ENCODE measurements at regions not wholly inside any gene's neighbourhood (a gene's known extent, or its start where the extent isn't known, plus 50 kb on each side); places are given as distances from the start of the nearest gene placed in this dataset.

- no peaks in the 10 kb centered on the region for H3K36me3 ChIP-seq
- no peak for TF ChIP-seq CTCF (IDR thresholded peaks at IDR 0.05)
- DNase-seq = no peak
- no peak overlapping the region for H3K4me3 ChIP-seq
- H3K27ac ChIP-seq = no peak overlapping the region
- H3K4me1 ChIP-seq = no peaks in the 10 kb centered on the region
- H3K9me3 ChIP-seq = no peaks in the 10 kb centered on the region
- no peaks in the 10 kb centered on the region for H3K27me3 ChIP-seq
- intact Hi-C loops (cut with DNase I) = no loop called here
- no peak overlapping the region for H3K9ac ChIP-seq (ENCODE audit: low read depth in 2 of 2, low read length in 2 of 2)
Observed at GRCh38 chr5:174363934-174364333, 318.4 kb downstream of the NSG2 start.

DNA sequence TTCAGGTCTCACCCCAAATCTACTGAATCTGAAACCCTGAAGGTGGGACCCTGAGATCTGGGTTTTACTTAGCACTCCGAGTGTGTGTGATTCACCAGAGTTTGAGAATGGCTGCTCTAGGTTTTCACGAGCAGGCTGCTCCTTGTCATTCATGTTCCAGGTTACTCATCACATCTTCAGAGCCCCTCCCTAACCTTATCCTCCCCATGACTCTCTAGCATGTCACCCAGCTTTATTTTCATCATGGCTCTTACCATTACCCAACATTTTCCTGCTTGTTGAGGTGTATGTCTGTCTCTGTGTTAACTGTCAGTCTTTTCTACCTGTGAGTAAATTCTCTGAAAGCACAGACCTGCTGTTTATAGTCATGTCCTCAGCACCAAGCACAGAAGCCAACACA is 319.2 kb downstream of the NSG2 start:
- Histone ChIP-seq H3K27ac (no peak overlapping the region), H3K27me3 (no peaks in the 10 kb centered on the region), H3K36me3 (no peaks in the 10 kb centered on the region), H3K9ac (ENCODE audit: low read depth in 2 of 2, low read length in 2 of 2) (no peak overlapping the region), H3K4me1 (no peaks in the 10 kb centered on the region), H3K4me3 (no peak overlapping the region), H3K9me3 (no peaks in the 10 kb centered on the region)
- intact Hi-C loops (cut with DNase I) = no loop called here
- no peak for TF ChIP-seq CTCF (IDR thresholded peaks at IDR 0.05)
- no peak for DNase-seq

- Histone ChIP-seq H3K4me1 (no peaks in the 10 kb centered on the region), H3K27ac (no peak overlapping the region), H3K9me3 (no peaks in the 10 kb centered on the region), H3K4me3 (no peak overlapping the region), H3K9ac (ENCODE audit: low read depth in 2 of 2, low read length in 2 of 2) (no peak overlapping the region), H3K36me3 (no peaks in the 10 kb centered on the region), H3K27me3 (no peaks in the 10 kb centered on the region)
- no peak for DNase-seq
- intact Hi-C loops (cut with DNase I) = no loop called here
- TF ChIP-seq CTCF (IDR thresholded peaks at IDR 0.05) = no peak
Observed at GRCh38 chr5:174371600-174372094, 326.1 kb downstream of the NSG2 start.

GRCh38 chr5:174374206-174374605 is 328.7 kb downstream of the NSG2 start:
- intact Hi-C loops (cut with DNase I) = no loop called here
- H3K9me3 ChIP-seq = no peaks in the 10 kb centered on the region
- no peak for DNase-seq
- no peak overlapping the region for H3K9ac ChIP-seq (ENCODE audit: low read depth in 2 of 2, low read length in 2 of 2)
- H3K27ac ChIP-seq = no peak overlapping the region
- no peak for TF ChIP-seq CTCF (IDR thresholded peaks at IDR 0.05)
- H3K4me1 ChIP-seq = no peaks in the 10 kb centered on the region
- no peaks in the 10 kb centered on the region for H3K36me3 ChIP-seq
- H3K27me3 ChIP-seq = no peaks in the 10 kb centered on the region
- no peak overlapping the region for H3K4me3 ChIP-seq

DNA sequence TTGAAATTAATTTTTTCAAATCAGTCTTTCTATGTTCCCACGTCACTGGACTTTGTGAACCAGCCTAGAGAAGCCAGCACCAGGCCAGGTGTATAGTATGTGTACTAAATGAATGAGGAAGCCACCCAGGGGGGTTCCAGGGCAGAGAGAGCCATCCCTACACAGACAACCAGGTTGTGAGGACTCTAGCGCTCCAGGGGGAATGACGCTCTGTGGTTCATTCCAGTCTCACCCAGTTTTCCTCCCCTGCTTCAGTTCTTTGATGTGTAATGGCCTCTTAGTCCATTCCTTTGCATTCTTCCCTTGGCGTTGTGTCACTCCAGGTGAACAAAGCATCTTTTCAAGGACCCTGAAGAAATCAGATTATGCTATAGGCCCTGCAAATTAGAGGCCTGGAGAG is 330.6 kb downstream of the NSG2 start:
- Histone ChIP-seq H3K27ac (no peak overlapping the region), H3K9me3 (no peaks in the 10 kb centered on the region), H3K9ac (ENCODE audit: low read depth in 2 of 2, low read length in 2 of 2) (no peak overlapping the region), H3K36me3 (no peaks in the 10 kb centered on the region), H3K4me3 (no peak overlapping the region), H3K27me3 (no peaks in the 10 kb centered on the region), H3K4me1 (no peaks in the 10 kb centered on the region)
- no peak for DNase-seq
- intact Hi-C loops (cut with DNase I) = no loop called here
- TF ChIP-seq CTCF (IDR thresholded peaks at IDR 0.05) = no peak
